Stimulated activated CD8-positive, alpha-beta memory T cell treated with anti-CD3 and anti-CD28 coated beads, Interleukin-7, amount 100 ng/mL, for 24 hours (primary cell): ENCODE measurements at regions not wholly inside any gene's neighbourhood (a gene's known extent, or its start where the extent isn't known, plus 50 kb on each side); places are given as distances from the start of the nearest gene placed in this dataset.

Source experiments
- DNase-seq: peaks from one replicate; pipeline ENCODE4 v3.0.0-alpha.2; 2020; ENCODE audit warnings: low read depth

GRCh38 chr3:28816017-28816416, 464.9 kb upstream of the RBMS3 start:
- no peak for DNase-seq

- DNase-seq, result no peak
Observed at GRCh38 chr3:28824316-28824715, 456.6 kb upstream of the RBMS3 start.

- no peak for DNase-seq
Observed at GRCh38 chr3:28826840-28827239, 454.0 kb upstream of the RBMS3 start.

GRCh38 chr3:28835249-28835648, 445.6 kb upstream of the RBMS3 start:
- DNase-seq, result no peak

GRCh38 chr3:28835751-28836150, 445.1 kb upstream of the RBMS3 start:
- DNase-seq, result no peak

GRCh38 chr3:28836199-28836598, 444.7 kb upstream of the RBMS3 start:
- no peak for DNase-seq

- DNase-seq, result peak; percentile 14
Observed at GRCh38 chr3:28840976-28841376, 439.9 kb upstream of the RBMS3 start.

GRCh38 chr3:28841441-28841840, 439.4 kb upstream of the RBMS3 start:
- no peak for DNase-seq

GRCh38 chr3:28844298-28845005, 436.4 kb upstream of the RBMS3 start:
- DNase-seq, result no peak

- DNase-seq, result no peak
Observed at GRCh38 chr3:28845006-28845324, 435.9 kb upstream of the RBMS3 start.

- DNase-seq, result no peak
Observed at GRCh38 chr3:28846971-28847478, 433.8 kb upstream of the RBMS3 start.

- no peak for DNase-seq
Observed at GRCh38 chr3:28847736-28848135, 433.1 kb upstream of the RBMS3 start.

GRCh38 chr3:28850186-28850585, 430.7 kb upstream of the RBMS3 start:
- DNase-seq, result no peak

GRCh38 chr3:28853830-28854229, 427.0 kb upstream of the RBMS3 start:
- no peak for DNase-seq

GRCh38 chr3:28856796-28857195, 424.1 kb upstream of the RBMS3 start:
- DNase-seq, result no peak

- DNase-seq, result no peak
Observed at GRCh38 chr3:28859897-28860296, 421.0 kb upstream of the RBMS3 start.

GRCh38 chr3:28860307-28860706, 420.6 kb upstream of the RBMS3 start:
- DNase-seq, result no peak

GRCh38 chr3:28863186-28863585, 417.7 kb upstream of the RBMS3 start:
- DNase-seq, result no peak

- DNase-seq, result no peak
Observed at GRCh38 chr3:28867836-28868235, 413.0 kb upstream of the RBMS3 start.

- DNase-seq, result no peak
Observed at GRCh38 chr3:28868897-28869296, 412.0 kb upstream of the RBMS3 start.

GRCh38 chr3:28877912-28878311, 403.0 kb upstream of the RBMS3 start:
- DNase-seq, result no peak

GRCh38 chr3:28890373-28890772, 390.5 kb upstream of the RBMS3 start:
- no peak for DNase-seq

- DNase-seq, result no peak
Observed at GRCh38 chr3:28891485-28891884, 389.4 kb upstream of the RBMS3 start.

GRCh38 chr3:28900301-28900700, 380.6 kb upstream of the RBMS3 start:
- no peak for DNase-seq
